GM18505 (cell line): ENCODE measurements at regions not wholly inside any gene's neighbourhood (a gene's known extent, or its start where the extent isn't known, plus 50 kb on each side); places are given as distances from the start of the nearest gene placed in this dataset.
"Not testable (repeated sequence)": the region's sequence is repeated elsewhere in the genome, so short reads cannot be mapped to it uniquely, and the experiment has no call there.

Experiments used
- ATAC-seq: cut with Tn5 transposase; IDR thresholded peaks from one replicate; pipeline ENCODE4 v1.9.1; 2021; ENCODE audit not compliant: unreplicated experiment
- POLR2A ChIP-seq: IDR thresholded peaks from 4 replicates; pipeline ENCODE4 v1.6.1; 2011; ENCODE audit warnings: borderline replicate concordance; ENCODE audit not compliant: insufficient read depth, insufficient read length; ENCODE audit errors: extremely low read depth

DNA sequence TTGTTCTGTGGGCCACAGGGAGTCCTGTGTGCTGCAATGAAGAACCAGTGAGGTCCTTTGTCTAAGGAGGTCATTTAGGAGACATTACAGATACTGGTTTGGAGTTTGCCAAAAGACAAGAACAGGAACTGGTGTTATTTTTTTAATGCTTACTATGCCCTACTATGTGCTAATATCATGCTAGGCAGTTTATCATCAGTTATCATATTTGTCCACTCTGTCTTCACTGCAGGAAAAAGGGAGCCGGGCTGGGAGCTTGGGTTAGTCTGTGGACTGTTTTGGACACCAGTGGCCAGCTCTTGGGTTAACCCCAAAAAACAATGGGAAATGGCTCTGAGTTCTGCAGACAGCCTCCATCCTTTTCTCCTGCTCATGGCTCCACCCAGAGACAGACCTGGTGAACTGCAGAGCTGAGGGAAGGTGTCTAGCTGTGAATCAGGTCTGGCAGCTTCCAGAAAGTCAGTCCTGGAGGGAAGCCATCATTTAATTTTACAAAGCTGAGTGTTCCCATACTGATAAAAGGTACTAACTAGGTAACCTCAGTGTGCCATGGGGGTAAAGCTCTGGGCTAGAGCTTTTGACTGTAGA is 101.2 kb upstream of the ZNF746 start:
- TF ChIP-seq POLR2A: no peak
- peak; percentile 36 for ATAC-seq

GRCh38 chr7:149597789-149598188 is 100.2 kb upstream of the ZNF746 start:
- ATAC-seq: not testable (repeated sequence)

DNA sequence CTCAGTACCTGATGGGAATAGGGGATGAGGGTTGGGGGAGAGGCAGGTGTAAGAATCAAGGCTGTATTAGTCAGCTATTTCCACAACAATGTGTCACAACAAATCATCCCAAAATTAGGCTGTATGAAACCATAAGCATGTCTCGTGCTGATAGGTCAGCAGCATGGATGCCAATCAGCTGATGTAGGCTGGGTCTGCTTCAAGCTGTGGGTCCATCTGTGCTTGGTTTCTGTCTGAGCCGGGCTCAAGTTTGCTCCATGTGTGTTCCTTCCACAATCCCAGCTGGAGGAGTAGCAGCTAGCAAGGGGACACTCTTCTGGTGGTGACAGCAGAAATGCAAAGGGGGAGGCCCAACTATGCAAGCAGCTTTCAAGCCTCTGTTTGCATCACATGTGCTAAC is 97.9 kb upstream of the ZNF746 start:
- ATAC-seq: no peak
- no peak for TF ChIP-seq POLR2A

GRCh38 chr7:149595078-149595477 is 97.5 kb upstream of the ZNF746 start:
- no peak for ATAC-seq
- TF ChIP-seq POLR2A: no peak

DNA sequence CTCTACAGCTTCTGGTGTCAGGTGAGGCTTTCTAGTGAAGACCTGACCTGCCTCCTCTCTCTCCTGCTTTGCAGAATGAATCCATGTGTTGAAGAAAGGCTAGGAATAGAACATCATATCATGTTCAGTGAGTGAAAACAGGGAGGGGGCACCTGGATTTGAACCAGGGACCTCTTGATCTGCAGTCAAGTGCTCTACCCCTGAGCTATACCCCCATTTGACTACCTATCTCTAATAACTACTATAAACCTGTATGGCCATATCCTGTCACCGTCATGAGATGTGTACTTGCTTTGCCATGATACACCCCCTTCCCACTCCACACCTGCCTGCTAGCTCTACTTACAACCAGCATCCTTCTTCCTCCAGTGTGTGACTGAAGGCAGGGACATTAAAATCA is 91.3 kb upstream of the ZNF746 start:
- TF ChIP-seq POLR2A: no peak
- no peak for ATAC-seq

GRCh38 chr7:149586646-149587645 is 89.3 kb upstream of the ZNF746 start:
- ATAC-seq: no peak
- no peak for TF ChIP-seq POLR2A

DNA sequence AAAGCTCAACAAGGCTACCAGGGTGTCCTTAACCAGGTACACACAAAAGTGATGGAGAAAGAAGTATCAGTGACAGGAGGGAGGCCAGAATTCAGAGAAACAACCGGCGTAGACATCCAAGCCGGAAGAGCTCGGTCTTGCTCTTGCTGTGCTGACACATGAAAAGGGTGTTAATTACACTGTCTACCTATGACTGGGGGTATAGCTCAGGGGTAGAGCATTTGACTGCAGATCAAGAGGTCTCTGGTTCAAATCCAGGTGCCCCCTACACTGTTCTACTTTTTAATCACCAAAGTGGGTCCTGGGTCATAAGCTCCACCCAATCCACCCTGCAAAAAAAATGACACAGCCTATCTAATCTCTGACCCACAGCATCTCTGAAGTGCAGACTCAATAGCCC is 86.9 kb upstream of the ZNF746 start:
- no peak for ATAC-seq
- TF ChIP-seq POLR2A: no peak

- no peak for ATAC-seq
- no peak for TF ChIP-seq POLR2A
Observed at GRCh38 chr7:149584009-149584408, 86.4 kb upstream of the ZNF746 start.

GRCh38 chr7:149580328-149580727 is 82.7 kb upstream of the ZNF746 start:
- TF ChIP-seq POLR2A: no peak
- ATAC-seq: no peak

DNA sequence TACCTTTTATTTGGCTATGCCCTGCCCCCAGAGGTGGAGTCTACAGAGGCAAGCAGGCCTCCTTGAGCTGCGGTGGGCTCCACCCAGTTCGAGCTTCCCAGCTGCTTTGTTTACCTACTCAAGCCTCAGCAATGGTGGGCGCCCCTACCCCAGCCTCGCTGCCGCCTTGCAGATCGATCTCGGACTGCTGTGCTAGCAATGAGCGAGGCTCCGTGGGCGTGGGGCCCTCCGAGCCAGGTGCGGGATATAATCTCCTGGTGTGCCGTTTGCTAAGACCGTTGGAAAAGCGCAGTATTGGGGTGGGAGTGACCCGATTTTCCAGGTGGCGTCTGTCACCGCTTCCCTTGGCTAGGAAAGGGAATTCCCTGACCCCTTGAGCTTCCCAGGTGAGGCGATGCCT is 81.8 kb upstream of the ZNF746 start:
- not testable (repeated sequence) for ATAC-seq

- not testable (repeated sequence) for ATAC-seq
Observed at GRCh38 chr7:149574428-149574827, 76.8 kb upstream of the ZNF746 start.

DNA sequence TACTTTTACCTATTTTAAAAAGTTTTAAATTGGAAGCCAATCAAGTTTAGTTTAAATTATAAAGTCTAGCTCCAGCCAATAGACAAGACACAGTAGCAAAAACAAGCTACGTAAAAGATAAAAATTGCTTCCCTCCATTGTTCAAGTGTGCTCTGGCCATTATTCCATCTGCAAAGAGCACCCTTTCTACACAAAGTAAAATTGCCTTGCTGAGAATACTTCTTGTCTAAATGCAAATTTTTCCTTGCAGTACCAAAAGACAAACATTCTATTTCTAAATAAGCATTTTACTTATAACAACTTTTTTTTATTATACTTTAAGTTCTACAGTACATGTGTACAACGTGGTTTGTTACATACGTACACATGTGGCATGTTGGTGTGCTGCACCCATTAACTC is 75.9 kb upstream of the ZNF746 start:
- no peak for TF ChIP-seq POLR2A
- no peak for ATAC-seq

GRCh38 chr7:149572920-149573319 is 75.3 kb upstream of the ZNF746 start:
- not testable (repeated sequence) for ATAC-seq

DNA sequence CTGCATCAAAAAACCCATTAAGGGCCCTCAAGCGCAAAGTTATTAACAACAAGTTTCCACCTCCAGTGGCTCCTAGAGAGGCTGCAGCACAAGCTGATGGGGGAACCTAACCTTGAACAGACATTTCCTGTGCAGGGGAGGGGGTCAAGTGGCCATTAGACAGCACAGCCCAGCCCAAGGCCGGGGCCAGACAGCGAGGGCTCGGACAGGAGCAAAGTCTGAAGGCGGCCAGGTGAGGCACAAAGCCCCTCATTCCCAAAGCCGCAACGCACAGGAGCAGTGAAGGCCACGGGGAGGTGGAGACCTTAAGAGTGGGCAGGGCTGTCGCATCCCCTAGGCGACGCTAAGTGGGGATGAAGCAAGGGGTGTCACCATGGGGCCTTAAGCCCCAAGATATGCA is 73.2 kb upstream of the ZNF746 start:
- no peak for TF ChIP-seq POLR2A
- no peak for ATAC-seq
